ENCODE measurements at regions not wholly inside any gene's neighbourhood (a gene's known extent, or its start where the extent isn't known, plus 50 kb on each side); places are given as distances from the start of the nearest gene placed in this dataset.

DNA sequence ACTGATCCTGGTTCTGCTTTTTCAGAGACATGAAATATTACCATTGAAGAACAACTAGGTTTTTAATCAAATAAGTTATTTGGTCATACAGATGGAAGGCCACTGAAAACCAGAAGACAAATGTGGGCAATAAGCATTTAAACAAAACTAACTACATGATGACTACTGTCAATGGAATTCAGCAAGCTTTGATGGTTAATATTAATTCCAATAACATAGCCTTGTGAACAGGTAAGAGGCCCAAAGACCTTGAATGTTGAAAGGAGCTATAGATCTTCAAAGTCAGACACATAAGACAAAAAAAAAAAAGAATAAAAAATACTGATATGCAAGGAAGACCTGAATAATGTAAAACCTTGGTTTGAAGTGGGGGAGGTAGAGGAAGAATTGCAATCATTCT lies 1955.6 kb upstream of the CELF4 start:
- TF ChIP-seq, protein P1, sequence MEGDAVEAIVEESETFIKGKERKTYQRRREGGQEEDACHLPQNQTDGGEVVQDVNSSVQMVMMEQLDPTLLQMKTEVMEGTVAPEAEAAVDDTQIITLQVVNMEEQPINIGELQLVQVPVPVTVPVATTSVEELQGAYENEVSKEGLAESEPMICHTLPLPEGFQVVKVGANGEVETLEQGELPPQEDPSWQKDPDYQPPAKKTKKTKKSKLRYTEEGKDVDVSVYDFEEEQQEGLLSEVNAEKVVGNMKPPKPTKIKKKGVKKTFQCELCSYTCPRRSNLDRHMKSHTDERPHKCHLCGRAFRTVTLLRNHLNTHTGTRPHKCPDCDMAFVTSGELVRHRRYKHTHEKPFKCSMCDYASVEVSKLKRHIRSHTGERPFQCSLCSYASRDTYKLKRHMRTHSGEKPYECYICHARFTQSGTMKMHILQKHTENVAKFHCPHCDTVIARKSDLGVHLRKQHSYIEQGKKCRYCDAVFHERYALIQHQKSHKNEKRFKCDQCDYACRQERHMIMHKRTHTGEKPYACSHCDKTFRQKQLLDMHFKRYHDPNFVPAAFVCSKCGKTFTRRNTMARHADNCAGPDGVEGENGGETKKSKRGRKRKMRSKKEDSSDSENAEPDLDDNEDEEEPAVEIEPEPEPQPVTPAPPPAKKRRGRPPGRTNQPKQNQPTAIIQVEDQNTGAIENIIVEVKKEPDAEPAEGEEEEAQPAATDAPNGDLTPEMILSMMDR (conservative IDR thresholded peaks at IDR 0.05; ENCODE audit: low read length): no peak
- no peak for TF ChIP-seq EZH2phosphoT487 (IDR thresholded peaks at IDR 0.05; ENCODE audit: borderline replicate concordance, low read depth, low read length)
